Hepatocyte (in vitro differentiated cells): ENCODE measurements at regions not wholly inside any gene's neighbourhood (a gene's known extent, or its start where the extent isn't known, plus 50 kb on each side); places are given as distances from the start of the nearest gene placed in this dataset.

Experiments used
- EZH2 ChIP-seq: fragments of 200-600 bp; sonication (generic); IDR thresholded peaks from 2 replicates; pipeline ENCODE4 v1.6.1; 2016; ENCODE audit warnings: antibody characterized with exemption, mild to moderate bottlenecking, borderline replicate concordance
- EZH2phosphoT487 ChIP-seq: fragments of 200-600 bp; sonication (generic); IDR thresholded peaks from one replicate; pipeline ENCODE4 v1.6.1; 2018; ENCODE audit warnings: antibody characterized with exemption, mild to moderate bottlenecking, low read depth, moderate library complexity; ENCODE audit not compliant: unreplicated experiment, severe bottlenecking
- TF ChIP-seq, protein P1 (sequence below): fragments of 200-600 bp; sonication (generic); IDR thresholded peaks from 2 replicates; pipeline ENCODE4 v1.5.1; 2016; ENCODE audit warnings: antibody characterized with exemption, mild to moderate bottlenecking; ENCODE audit not compliant: poor library complexity

DNA sequence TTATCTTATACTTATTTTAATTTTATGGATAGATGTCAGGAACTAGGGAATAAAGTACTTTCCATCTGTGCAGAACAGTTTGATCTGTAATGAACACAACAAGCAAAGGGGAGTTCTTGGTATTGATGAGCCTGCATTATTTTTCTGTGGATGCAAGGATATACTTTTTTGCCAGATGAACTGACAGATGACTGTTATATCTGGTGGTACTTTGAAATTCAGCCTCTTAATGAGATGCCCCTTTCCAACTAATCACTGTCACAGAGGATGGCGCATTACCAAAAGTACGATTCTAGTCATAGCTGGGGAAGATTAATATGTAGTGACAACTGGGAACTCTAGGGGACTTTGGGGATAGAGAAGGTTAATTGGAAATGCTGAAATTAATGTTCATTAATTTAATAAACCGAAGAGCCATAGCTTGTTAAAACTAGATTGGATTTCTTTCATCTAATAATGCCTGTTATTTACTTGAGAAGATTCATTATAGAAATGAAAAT is 603.4 kb upstream of the CNTN5 start:
- TF ChIP-seq EZH2 (no peak), EZH2phosphoT487 (no peak)
- TF ChIP-seq, protein P1, sequence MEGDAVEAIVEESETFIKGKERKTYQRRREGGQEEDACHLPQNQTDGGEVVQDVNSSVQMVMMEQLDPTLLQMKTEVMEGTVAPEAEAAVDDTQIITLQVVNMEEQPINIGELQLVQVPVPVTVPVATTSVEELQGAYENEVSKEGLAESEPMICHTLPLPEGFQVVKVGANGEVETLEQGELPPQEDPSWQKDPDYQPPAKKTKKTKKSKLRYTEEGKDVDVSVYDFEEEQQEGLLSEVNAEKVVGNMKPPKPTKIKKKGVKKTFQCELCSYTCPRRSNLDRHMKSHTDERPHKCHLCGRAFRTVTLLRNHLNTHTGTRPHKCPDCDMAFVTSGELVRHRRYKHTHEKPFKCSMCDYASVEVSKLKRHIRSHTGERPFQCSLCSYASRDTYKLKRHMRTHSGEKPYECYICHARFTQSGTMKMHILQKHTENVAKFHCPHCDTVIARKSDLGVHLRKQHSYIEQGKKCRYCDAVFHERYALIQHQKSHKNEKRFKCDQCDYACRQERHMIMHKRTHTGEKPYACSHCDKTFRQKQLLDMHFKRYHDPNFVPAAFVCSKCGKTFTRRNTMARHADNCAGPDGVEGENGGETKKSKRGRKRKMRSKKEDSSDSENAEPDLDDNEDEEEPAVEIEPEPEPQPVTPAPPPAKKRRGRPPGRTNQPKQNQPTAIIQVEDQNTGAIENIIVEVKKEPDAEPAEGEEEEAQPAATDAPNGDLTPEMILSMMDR, result no peak
